Cardiac muscle cell (in vitro differentiated cells and primary cell): ENCODE measurements at regions not wholly inside any gene's neighbourhood (a gene's known extent, or its start where the extent isn't known, plus 50 kb on each side); places are given as distances from the start of the nearest gene placed in this dataset.

ENCODE experiments used
- DNase-seq, 2 donors: peaks; one replicate each; pipeline versions ENCODE4 v3.0.0 to v3.0.0-alpha.2; 2010 to 2017; ENCODE audit warnings: low read depth in 1 of 2, low spot score in 1 of 2
- H3K27ac ChIP-seq: fragments of 200-600 bp; sonication (generic); 2 replicates; pipeline ENCODE4 v1.5.1; 2016
- H3K27me3 ChIP-seq: fragments of 200-600 bp; sonication (generic); 2 replicates; pipeline ENCODE4 v1.6.0; 2016; ENCODE audit warnings: control low read depth
- H3K36me3 ChIP-seq: fragments of 200-600 bp; sonication (generic); 2 replicates; pipeline ENCODE4 v1.5.1; 2016; ENCODE audit warnings: control low read depth
- H3K4me1 ChIP-seq: fragments of 200-600 bp; sonication (generic); 2 replicates; pipeline ENCODE4 v1.8.1; 2017; ENCODE audit warnings: low read depth, mild to moderate bottlenecking, mixed run types
- H3K4me3 ChIP-seq: fragments of 200-600 bp; sonication (generic); 2 replicates; pipeline ENCODE4 v1.5.1; 2016; ENCODE audit warnings: mild to moderate bottlenecking
- H3K9me3 ChIP-seq: fragments of 200-600 bp; sonication (generic); 2 replicates; pipeline ENCODE4 v1.5.1; 2017; ENCODE audit warnings: low read depth, mild to moderate bottlenecking, control low read depth
- CTCF ChIP-seq: IDR thresholded peaks from 2 replicates; pipeline ENCODE4 v1.5.1; 2012; ENCODE audit warnings: low read depth, mild to moderate bottlenecking, low read length

- Histone ChIP-seq H3K27ac (no peak overlapping the region), H3K9me3 (no peaks in the 10 kb centered on the region), H3K4me1 (peaks cover 8% of the 10 kb centered on the region), H3K27me3 (no peaks in the 10 kb centered on the region), H3K36me3 (no peaks in the 10 kb centered on the region), H3K4me3 (no peak overlapping the region)
- no peak for DNase-seq
- no peak for TF ChIP-seq CTCF
Observed at GRCh38 chr2:43126817-43127207, 99.6 kb downstream of the ZFP36L2 start.

GRCh38 chr2:43125090-43125998 is 101.1 kb downstream of the ZFP36L2 start:
- H3K4me1 ChIP-seq, result peaks cover 8% of the 10 kb centered on the region
- TF ChIP-seq CTCF, result no peak
- no peak for DNase-seq
- H3K9me3 ChIP-seq, result no peaks in the 10 kb centered on the region
- H3K4me3 ChIP-seq, result no peak overlapping the region
- H3K36me3 ChIP-seq, result no peaks in the 10 kb centered on the region
- no peaks in the 10 kb centered on the region for H3K27me3 ChIP-seq
- H3K27ac ChIP-seq, result no peak overlapping the region

- Histone ChIP-seq H3K27me3 (no peaks in the 10 kb centered on the region), H3K4me1 (peaks cover 3% of the 10 kb centered on the region), H3K27ac (no peak overlapping the region), H3K36me3 (no peaks in the 10 kb centered on the region), H3K4me3 (no peak overlapping the region), H3K9me3 (no peaks in the 10 kb centered on the region)
- DNase-seq, result no peak
- no peak for TF ChIP-seq CTCF
Observed at GRCh38 chr2:43124687-43125057, 101.7 kb downstream of the ZFP36L2 start.

GRCh38 chr2:43123981-43124686 is 102.3 kb downstream of the ZFP36L2 start:
- no peak for DNase-seq
- H3K27ac ChIP-seq, result no peak overlapping the region
- H3K9me3 ChIP-seq, result no peaks in the 10 kb centered on the region
- no peak overlapping the region for H3K4me3 ChIP-seq
- H3K36me3 ChIP-seq, result no peaks in the 10 kb centered on the region
- no peak for TF ChIP-seq CTCF
- no peaks in the 10 kb centered on the region for H3K27me3 ChIP-seq
- H3K4me1 ChIP-seq, result no peaks in the 10 kb centered on the region

- Histone ChIP-seq H3K27ac (no peak overlapping the region), H3K4me3 (no peak overlapping the region), H3K9me3 (no peaks in the 10 kb centered on the region), H3K4me1 (no peaks in the 10 kb centered on the region), H3K36me3 (no peaks in the 10 kb centered on the region), H3K27me3 (no peaks in the 10 kb centered on the region)
- TF ChIP-seq CTCF, result no peak
- no peak for DNase-seq
Observed at GRCh38 chr2:43123486-43123885, 102.9 kb downstream of the ZFP36L2 start.
